Activated B cell treated with CpG ODN at 0.5 μM for 24 hours (primary cell): ENCODE measurements at regions not wholly inside any gene's neighbourhood (a gene's known extent, or its start where the extent isn't known, plus 50 kb on each side); places are given as distances from the start of the nearest gene placed in this dataset.

ENCODE experiments used
- ATAC-seq: fragments of 200-7000 bp; cut with Tn5 transposase; one replicate; pipeline ENCODE4 v1.10.0; 2021; ENCODE audit warnings: low read depth, mild to moderate bottlenecking, moderate library complexity
- CTCF ChIA-PET: fragments of 350-600 bp; sonication (Branson Sonifier 250); formaldehyde crosslinking; loops from one replicate; lab custom pipeline; 2021; ENCODE audit warnings: antibody characterized with exemption; lab: Charles Lee
- POLR2A ChIA-PET: fragments of 350-600 bp; sonication (Branson Sonifier 250); formaldehyde crosslinking; loops from one replicate; lab custom pipeline; 2021; ENCODE audit warnings: antibody characterized with exemption; lab: Charles Lee
- DNase-seq: peaks from one replicate; pipeline ENCODE4 v3.0.0; 2022
- H3K27ac Mint-ChIP-seq: one replicate; pipeline ENCODE4 v1.8.0; 2020; ENCODE audit warnings: mixed read lengths
- H3K27me3 Mint-ChIP-seq: one replicate; pipeline ENCODE4 v1.8.0; 2021; ENCODE audit warnings: mixed read lengths
- H3K36me3 Mint-ChIP-seq: one replicate; pipeline ENCODE4 v1.8.0; 2021; ENCODE audit warnings: low read depth, mixed read lengths
- H3K4me1 Mint-ChIP-seq: one replicate; pipeline ENCODE4 v1.8.0; 2021; ENCODE audit warnings: mixed read lengths
- H3K4me3 Mint-ChIP-seq: one replicate; pipeline ENCODE4 v1.8.0; 2020; ENCODE audit warnings: mild to moderate bottlenecking, mixed read lengths
- H3K9me3 Mint-ChIP-seq: one replicate; pipeline ENCODE4 v1.8.0; 2020; ENCODE audit warnings: mixed read lengths
- CTCF ChIP-seq: fragments of 200-600 bp; IDR thresholded peaks from one replicate; pipeline ENCODE4 v1.8.0; 2022; ENCODE audit warnings: antibody characterized with exemption, mild to moderate bottlenecking
- intact Hi-C: fragments of 100-400 bp; cut with micrococcal nuclease; formaldehyde crosslinking; loops from one replicate; pipeline ENCODE4 v1.15.1; 2024

GRCh38 chr9:116060631-116061030 lies 93.0 kb upstream of the PAPPA start:
- CTCF ChIA-PET: no interaction called here
- no peak for DNase-seq

GRCh38 chr9:116061546-116062205 lies 91.9 kb upstream of the PAPPA start:
- TF ChIP-seq CTCF: no peak
- no peak for DNase-seq
- H3K9me3 Mint-ChIP-seq: no peaks in the 10 kb centered on the region
- ATAC-seq: no peak
- H3K27me3 Mint-ChIP-seq: no peaks in the 10 kb centered on the region
- CTCF ChIA-PET: no interaction called here
- POLR2A ChIA-PET: no interaction called here
- no peak overlapping the region for H3K27ac Mint-ChIP-seq
- no peaks in the 10 kb centered on the region for H3K4me1 Mint-ChIP-seq
- H3K36me3 Mint-ChIP-seq: no peaks in the 10 kb centered on the region
- intact Hi-C loops: no loop called here
- no peak overlapping the region for H3K4me3 Mint-ChIP-seq

More at GRCh38 chr9:116060631-116061030, 93.0 kb upstream of the PAPPA start:
- Mint-ChIP-seq H3K4me3 (no peak overlapping the region), H3K9me3 (no peaks in the 10 kb centered on the region), H3K27ac (no peak overlapping the region), H3K4me1 (no peaks in the 10 kb centered on the region), H3K27me3 (no peaks in the 10 kb centered on the region), H3K36me3 (no peaks in the 10 kb centered on the region)
- intact Hi-C loops: no loop called here
- TF ChIP-seq CTCF: no peak
- POLR2A ChIA-PET: no interaction called here
- ATAC-seq: no peak

GRCh38 chr9:116062206-116062550 lies 91.4 kb upstream of the PAPPA start:
- CTCF ChIA-PET: no interaction called here
- no peak overlapping the region for H3K4me3 Mint-ChIP-seq
- H3K27ac Mint-ChIP-seq: no peak overlapping the region
- no peaks in the 10 kb centered on the region for H3K27me3 Mint-ChIP-seq
- POLR2A ChIA-PET: no interaction called here
- H3K36me3 Mint-ChIP-seq: no peaks in the 10 kb centered on the region
- H3K4me1 Mint-ChIP-seq: no peaks in the 10 kb centered on the region
- intact Hi-C loops: no loop called here
- H3K9me3 Mint-ChIP-seq: no peaks in the 10 kb centered on the region
- no peak for ATAC-seq
- no peak for DNase-seq
- TF ChIP-seq CTCF: no peak

GRCh38 chr9:116064970-116065369 lies 88.6 kb upstream of the PAPPA start:
- intact Hi-C loops: no loop called here
- ChIA-PET POLR2A (interaction anchor here (0.6 kb wide), 1 partner anchor 995 kb away, joined by 8 read pairs; no protein-coding TSS in a partner anchor), CTCF (no interaction called here)
- Mint-ChIP-seq H3K4me1 (no peaks in the 10 kb centered on the region), H3K4me3 (no peak overlapping the region), H3K27ac (no peak overlapping the region), H3K9me3 (no peaks in the 10 kb centered on the region), H3K27me3 (no peaks in the 10 kb centered on the region), H3K36me3 (no peaks in the 10 kb centered on the region)
- DNase-seq (no peak), ATAC-seq (no peak)
- TF ChIP-seq CTCF: no peak

- Mint-ChIP-seq H3K27me3 (no peaks in the 10 kb centered on the region), H3K4me3 (no peak overlapping the region), H3K4me1 (no peaks in the 10 kb centered on the region), H3K9me3 (no peaks in the 10 kb centered on the region), H3K36me3 (no peaks in the 10 kb centered on the region), H3K27ac (no peak overlapping the region)
- CTCF ChIA-PET: no interaction called here
- POLR2A ChIA-PET: no interaction called here
- ATAC-seq: no peak
- DNase-seq: no peak
- no peak for TF ChIP-seq CTCF
- intact Hi-C loops: no loop called here
Observed at GRCh38 chr9:116066221-116066620, 87.4 kb upstream of the PAPPA start.
